BE2C (cell line): ENCODE measurements at regions not wholly inside any gene's neighbourhood (a gene's known extent, or its start where the extent isn't known, plus 50 kb on each side); places are given as distances from the start of the nearest gene placed in this dataset.

Experiments
- DNase-seq: peaks from one replicate; pipeline ENCODE4 v3.0.0-alpha.2; 2020
- H3K27me3 ChIP-seq: fragments of 250-450 bp; sonication (Bioruptor Pico); 2 replicates; pipeline ENCODE4 v1.5.1; 2020; ENCODE audit warnings: mild to moderate bottlenecking
- H3K36me3 ChIP-seq: fragments of 250-450 bp; sonication (Bioruptor Pico); 2 replicates; pipeline ENCODE4 v1.5.1; 2020; ENCODE audit warnings: mild to moderate bottlenecking
- H3K4me1 ChIP-seq: fragments of 250-450 bp; sonication (Bioruptor Pico); 2 replicates; pipeline ENCODE4 v1.5.1; 2020
- H3K4me3 ChIP-seq: 2 replicates; pipeline ENCODE4 v1.5.1; 2011; ENCODE audit warnings: low read depth, low read length
- H3K9me3 ChIP-seq: fragments of 250-450 bp; sonication (Bioruptor Pico); 2 replicates; pipeline ENCODE4 v1.5.1; 2020
- TF ChIP-seq, protein P1 (sequence below): IDR thresholded peaks from 2 replicates; pipeline ENCODE4 v1.5.1; 2012; ENCODE audit warnings: mild to moderate bottlenecking, low read depth, low read length

DNA sequence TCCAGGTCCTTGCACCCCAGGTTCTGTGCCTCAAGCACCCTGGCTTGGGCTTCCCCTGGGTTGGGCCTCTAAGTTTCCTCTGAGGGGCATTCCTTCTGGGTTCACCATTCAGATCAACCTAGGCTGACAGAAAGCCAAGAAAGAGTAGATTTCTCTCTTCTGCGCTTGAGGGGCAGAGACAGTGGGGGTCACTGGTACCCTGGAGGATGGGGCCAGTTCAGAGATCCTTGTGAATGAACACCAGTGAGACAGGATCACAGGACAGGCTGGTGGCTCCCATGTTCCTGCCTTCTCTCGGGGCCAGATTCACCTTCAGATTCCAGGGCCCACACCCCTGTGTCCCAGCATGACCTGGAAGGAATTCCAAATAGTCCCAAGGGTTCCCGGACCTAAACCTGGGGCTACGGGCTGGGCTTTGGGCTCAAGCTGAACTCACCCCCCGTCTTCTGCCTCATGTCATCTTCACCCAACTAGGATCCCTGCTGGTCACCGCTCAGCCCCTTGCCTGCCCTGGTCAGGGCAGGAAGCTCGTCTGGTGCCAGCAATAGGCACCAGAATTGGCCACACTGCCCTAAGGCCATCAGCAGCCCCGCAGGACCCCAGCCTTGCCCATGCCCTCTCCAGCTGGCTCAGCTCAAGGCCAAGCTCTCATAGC lies 91.8 kb upstream of the MVB12B start:
- H3K9me3 ChIP-seq: no peaks in the 10 kb centered on the region

DNA sequence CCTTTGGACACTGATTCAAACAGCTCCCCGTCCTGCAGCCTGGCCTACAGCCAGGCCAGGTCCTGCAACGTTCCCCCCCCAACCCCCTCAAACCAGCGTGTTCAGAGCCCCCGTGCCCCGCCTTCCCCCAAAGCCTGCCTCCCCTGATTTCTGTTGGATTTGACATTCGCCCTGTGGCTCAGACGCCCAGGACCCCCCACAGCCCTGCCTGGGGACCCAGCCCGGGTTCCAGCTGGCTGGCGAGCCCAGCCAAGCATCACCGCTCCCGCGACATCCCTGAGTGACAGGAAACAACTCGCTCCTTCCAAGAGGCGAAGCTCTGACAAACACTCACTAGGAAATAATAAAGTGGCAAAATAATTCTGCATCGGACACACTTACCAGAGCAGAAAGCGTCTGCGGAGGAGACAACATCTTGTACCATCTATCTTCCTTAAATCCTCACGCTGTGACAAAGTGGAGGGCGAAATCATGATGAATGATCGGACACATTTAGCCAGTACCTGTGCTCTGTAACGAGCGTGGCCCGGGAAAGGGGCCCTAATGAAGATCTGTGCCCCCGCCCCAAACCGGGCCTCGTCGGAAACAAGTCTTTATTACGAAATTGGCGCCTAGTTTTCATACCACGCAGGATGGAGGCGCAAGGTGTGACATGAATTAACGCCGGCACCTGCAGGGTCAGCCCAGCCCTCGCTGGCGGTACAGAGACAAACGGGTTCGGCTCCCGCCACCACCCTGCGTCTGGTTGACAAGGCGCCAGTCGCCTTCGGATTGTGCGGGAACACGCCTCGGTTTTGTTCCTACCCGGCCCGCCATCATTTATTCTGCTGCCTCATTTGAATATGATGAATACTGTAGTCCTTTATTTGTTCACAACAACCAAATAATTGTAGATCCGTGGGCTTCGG lies 91.0 kb upstream of the MVB12B start:
- TF ChIP-seq, protein P1, sequence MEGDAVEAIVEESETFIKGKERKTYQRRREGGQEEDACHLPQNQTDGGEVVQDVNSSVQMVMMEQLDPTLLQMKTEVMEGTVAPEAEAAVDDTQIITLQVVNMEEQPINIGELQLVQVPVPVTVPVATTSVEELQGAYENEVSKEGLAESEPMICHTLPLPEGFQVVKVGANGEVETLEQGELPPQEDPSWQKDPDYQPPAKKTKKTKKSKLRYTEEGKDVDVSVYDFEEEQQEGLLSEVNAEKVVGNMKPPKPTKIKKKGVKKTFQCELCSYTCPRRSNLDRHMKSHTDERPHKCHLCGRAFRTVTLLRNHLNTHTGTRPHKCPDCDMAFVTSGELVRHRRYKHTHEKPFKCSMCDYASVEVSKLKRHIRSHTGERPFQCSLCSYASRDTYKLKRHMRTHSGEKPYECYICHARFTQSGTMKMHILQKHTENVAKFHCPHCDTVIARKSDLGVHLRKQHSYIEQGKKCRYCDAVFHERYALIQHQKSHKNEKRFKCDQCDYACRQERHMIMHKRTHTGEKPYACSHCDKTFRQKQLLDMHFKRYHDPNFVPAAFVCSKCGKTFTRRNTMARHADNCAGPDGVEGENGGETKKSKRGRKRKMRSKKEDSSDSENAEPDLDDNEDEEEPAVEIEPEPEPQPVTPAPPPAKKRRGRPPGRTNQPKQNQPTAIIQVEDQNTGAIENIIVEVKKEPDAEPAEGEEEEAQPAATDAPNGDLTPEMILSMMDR: no peak
- Histone ChIP-seq H3K27me3 (no peaks in the 10 kb centered on the region), H3K9me3 (no peaks in the 10 kb centered on the region), H3K36me3 (no peaks in the 10 kb centered on the region), H3K4me3 (no peak overlapping the region), H3K4me1 (no peaks in the 10 kb centered on the region)
- DNase-seq: no peak

More for the DNA sequence above, 91.8 kb upstream of the MVB12B start:
- H3K4me3 ChIP-seq: no peak overlapping the region
- H3K36me3 ChIP-seq: no peaks in the 10 kb centered on the region
- TF ChIP-seq, protein P1: no peak
- H3K27me3 ChIP-seq: no peaks in the 10 kb centered on the region
- no peak for DNase-seq
- no peaks in the 10 kb centered on the region for H3K4me1 ChIP-seq

DNA sequence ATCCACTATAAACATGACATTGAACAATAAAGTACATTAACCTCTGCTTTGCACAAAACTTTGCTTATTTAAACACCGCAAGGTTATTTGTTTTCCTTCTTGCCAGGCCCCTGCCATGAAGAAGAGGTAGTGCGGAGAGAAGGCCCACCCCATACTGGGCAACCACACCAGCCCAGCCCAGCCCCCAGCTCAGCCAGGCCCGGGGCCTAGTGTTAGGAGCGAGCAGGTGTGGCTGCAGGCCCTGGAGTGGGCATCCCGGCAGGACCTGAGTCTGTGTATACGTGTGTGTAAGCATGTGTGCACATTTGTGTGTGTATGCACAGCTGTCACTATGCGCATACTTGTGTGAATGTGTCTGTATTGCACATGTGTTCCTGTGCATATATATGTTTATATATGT lies 90.4 kb upstream of the MVB12B start:
- H3K4me3 ChIP-seq: no peak overlapping the region
- no peaks in the 10 kb centered on the region for H3K4me1 ChIP-seq
- H3K27me3 ChIP-seq: no peaks in the 10 kb centered on the region
- TF ChIP-seq, protein P1: no peak
- no peaks in the 10 kb centered on the region for H3K36me3 ChIP-seq
- no peaks in the 10 kb centered on the region for H3K9me3 ChIP-seq
- DNase-seq: no peak

DNA sequence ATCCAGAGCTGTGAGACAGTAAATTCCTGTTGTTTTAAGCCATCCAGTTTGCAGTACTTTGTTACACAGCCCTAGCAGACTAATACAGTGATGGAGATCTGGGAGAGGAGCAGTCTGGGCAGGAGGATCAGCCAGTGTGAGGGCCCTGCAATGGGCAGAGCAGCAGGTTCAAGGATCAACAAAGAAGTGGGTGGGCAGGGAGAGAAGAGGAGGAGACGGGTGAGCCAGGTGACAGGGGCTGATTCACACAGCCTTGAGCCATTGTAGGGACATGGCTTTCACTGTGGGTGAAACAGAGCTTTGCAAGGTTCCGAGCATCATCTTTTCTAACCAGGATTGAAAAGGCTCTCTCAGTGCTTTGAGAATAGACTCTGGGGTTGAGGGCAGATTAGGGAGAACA lies 88.2 kb upstream of the MVB12B start:
- no peaks in the 10 kb centered on the region for H3K9me3 ChIP-seq
- H3K27me3 ChIP-seq: no peaks in the 10 kb centered on the region
- TF ChIP-seq, protein P1: no peak
- H3K4me1 ChIP-seq: no peaks in the 10 kb centered on the region
- no peak for DNase-seq
- no peak overlapping the region for H3K4me3 ChIP-seq
- no peaks in the 10 kb centered on the region for H3K36me3 ChIP-seq

DNA sequence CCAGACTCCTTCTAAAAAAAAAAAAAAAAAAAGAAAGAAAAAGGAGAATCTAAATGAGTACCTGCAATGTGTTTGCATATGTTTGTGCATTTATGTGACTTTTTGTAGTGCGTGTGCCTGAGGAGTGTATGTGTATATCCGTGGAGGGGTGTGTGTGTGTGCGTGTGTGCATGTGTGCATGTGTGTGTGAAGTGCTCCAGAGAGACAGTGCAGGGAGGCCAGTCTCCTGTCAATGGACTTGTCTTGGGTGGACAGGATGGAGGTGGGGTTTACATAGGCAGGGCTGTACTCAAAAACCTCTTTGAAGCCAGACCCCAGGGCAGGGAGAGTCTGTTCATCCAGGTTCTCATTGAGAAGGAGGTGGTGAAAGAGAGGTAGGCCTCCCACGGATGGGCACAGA lies 87.1 kb upstream of the MVB12B start:
- H3K4me3 ChIP-seq: no peak overlapping the region
- no peaks in the 10 kb centered on the region for H3K4me1 ChIP-seq
- H3K27me3 ChIP-seq: no peaks in the 10 kb centered on the region
- H3K36me3 ChIP-seq: no peaks in the 10 kb centered on the region
- TF ChIP-seq, protein P1: no peak
- DNase-seq: no peak
- H3K9me3 ChIP-seq: no peaks in the 10 kb centered on the region

DNA sequence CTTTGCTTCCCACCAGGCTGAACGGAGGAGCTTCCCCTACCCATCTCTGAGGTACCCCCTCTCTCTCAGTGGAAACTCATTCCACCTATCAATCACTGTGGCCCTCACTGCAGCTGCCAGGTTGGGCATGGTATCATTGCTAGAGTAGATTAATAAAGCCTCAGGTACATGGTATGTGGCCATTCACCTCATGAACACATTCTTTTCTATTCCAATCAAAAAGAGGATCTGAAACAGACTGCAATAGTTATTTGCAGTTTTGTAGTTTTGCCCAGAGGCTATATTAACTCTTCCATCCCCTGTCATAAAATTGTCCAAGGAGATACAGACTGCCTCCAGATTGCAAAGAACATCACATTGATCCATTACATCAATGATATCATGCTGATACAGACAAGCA lies 85.8 kb upstream of the MVB12B start:
- H3K9me3 ChIP-seq: no peaks in the 10 kb centered on the region
- H3K36me3 ChIP-seq: no peaks in the 10 kb centered on the region
- no peak for DNase-seq
- TF ChIP-seq, protein P1: no peak
- H3K4me3 ChIP-seq: no peak overlapping the region
- no peaks in the 10 kb centered on the region for H3K27me3 ChIP-seq
- H3K4me1 ChIP-seq: no peaks in the 10 kb centered on the region
